GM18508 (cell line): ENCODE measurements at regions not wholly inside any gene's neighbourhood (a gene's known extent, or its start where the extent isn't known, plus 50 kb on each side); places are given as distances from the start of the nearest gene placed in this dataset.
"Not testable (repeated sequence)": the region's sequence is repeated elsewhere in the genome, so short reads cannot be mapped to it uniquely, and the experiment has no call there.

Source experiments
- ATAC-seq: cut with Tn5 transposase; IDR thresholded peaks from one replicate; pipeline ENCODE4 v1.9.1; 2021; ENCODE audit warnings: moderate number of reproducible peaks; ENCODE audit not compliant: insufficient read depth, unreplicated experiment

- no peak for ATAC-seq
These were observed 1160.1 kb downstream of the RPIA start for GRCh38 chr2:89851583-89851905.

DNA sequence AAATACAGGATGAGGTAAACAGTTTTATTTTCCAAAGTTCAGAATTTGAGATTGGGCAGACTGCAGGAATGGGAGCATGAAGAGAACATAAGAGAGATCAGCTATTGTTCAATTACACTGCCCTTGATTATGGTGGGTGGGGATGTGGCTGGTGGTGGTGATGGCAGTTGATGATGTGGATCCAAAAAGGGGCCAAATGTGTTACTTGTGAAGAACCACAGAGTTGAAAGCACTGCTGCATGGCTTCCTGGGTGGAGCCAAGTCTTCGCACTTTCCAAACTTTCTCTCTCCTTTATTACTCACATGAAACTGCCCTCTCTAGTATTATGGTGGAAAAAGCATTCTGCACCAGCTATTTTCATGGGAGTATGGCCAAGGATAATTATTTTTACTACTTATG is 1162.0 kb downstream of the RPIA start:
- ATAC-seq: not testable (repeated sequence)

DNA sequence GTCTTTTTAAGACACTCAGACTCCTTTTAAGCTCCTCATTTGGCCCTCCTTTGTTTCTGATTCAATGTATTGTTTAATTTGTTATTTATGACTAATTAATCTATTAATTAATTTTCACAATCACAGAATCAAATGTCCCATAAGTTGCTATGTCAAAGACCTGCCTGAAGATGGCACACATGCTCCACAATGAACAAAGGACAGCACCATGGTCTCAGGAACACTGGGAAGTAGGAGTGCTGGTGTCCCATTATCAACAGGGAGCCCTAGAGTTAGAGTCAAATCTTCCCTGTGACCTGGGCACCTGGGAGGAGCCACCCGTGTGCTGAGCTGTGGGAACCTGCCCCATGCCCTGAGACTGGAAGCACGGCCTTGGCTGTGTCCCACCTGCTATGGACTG is 1164.3 kb downstream of the RPIA start:
- not testable (repeated sequence) for ATAC-seq

- not testable (repeated sequence) for ATAC-seq
These were observed 1164.8 kb downstream of the RPIA start for GRCh38 chr2:89856305-89856704.

- ATAC-seq: not testable (repeated sequence)
These were observed 1170.7 kb downstream of the RPIA start for GRCh38 chr2:89862164-89862563.

DNA sequence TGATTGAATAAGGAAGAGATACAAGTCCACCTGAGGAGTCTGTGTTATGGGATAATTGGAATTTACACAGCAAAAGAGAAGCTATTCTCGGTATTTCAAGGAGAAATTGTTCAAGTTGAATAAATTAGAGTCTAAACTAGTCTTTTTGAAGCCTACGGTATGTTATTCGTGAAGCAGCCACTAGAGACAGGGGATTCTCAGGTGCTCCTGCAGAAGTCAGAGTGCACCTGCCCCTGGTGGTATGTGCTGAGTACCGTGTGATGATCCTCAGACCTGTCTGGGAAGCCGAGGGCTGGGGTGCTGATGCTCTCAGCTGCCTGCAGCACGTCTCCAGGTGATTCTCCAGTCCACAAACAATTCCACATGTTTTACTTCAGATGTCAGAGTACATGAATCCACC is 1171.7 kb downstream of the RPIA start:
- not testable (repeated sequence) for ATAC-seq

- ATAC-seq: not testable (repeated sequence)
These were observed 1183.5 kb downstream of the RPIA start for GRCh38 chr2:89874810-89875595.

DNA sequence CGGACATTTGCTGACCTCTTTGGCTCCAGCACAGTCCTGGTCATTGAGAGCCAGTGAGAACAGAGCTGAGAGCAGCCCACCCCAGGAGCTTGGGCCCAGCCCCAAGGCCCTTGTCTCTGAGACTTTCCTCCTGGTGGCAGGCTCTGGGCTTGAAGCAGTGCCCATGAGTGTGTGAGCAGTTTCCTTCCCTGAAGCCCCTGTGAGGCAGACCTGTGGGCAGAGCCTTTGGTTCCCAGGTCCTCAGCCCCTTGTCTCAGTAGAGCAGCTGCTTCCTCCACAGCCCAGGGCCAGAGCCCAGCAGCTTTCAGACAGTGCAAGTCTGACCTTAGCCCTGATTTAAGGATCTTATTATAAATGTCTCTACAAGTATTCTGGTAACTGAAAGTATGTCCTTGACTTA is 1185.0 kb downstream of the RPIA start:
- ATAC-seq: not testable (repeated sequence)

DNA sequence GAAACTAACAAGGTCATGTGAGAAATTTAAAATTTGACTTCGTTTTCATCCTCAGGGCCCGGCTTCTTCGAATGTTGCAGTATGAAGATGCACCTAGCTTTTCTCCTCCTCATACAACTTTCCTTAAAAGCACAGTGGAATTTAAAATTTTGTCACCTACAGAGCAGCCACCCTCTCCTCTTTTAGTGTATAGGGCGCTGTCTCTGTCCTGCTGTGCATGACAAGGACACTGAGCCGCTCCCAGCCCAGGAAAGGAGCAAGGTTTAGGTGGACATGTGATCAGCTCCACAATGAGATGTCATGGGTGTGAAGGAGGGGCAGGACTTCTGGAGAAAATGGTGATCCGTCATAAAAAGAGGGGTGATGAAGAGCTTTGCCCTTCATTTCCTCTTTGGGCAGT is 1185.4 kb downstream of the RPIA start:
- not testable (repeated sequence) for ATAC-seq

- ATAC-seq: peak; percentile 91
These were observed 1191.4 kb downstream of the RPIA start for GRCh38 chr2:89882880-89883279.

GRCh38 chr2:89883624-89884023 is 1192.2 kb downstream of the RPIA start:
- ATAC-seq: not testable (repeated sequence)

DNA sequence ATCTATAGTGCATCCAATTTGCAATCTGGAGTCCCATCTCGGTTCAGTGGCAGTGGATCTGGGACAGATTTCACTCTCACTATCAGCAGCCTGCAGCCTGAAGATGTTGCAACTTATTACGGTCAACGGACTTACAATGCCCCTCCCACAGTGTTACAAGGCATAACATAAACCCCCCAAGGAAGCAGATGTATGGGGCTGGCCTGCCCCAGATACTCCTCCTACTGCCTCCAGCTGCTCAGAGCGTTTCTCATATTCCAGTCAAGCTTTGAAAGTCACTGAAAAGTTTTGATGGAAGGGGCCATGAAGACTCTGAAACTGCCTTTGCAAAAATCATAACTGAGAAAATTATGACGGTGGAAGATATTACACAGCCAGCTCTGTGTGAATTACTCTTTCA is 1193.6 kb downstream of the RPIA start:
- not testable (repeated sequence) for ATAC-seq

DNA sequence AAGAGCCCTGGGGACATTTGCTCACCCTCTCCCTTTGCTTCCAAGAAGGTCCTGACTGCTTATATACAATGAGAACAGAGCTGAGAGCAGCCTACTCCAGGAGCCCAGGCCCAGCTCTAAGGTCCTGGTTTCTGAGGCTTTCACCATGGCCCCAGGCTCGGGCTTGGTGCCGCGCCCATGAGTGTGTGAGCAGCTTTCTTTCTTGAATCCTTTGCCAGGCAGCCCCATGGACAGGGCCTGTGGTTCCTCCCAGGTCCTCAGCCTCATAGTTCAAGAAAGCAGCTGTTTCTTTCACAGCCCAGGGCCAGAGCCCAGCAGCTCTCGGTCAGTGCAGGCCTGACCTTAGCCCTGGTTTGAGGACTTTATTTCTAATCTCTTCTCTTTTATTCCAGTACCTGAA is 1197.2 kb downstream of the RPIA start:
- ATAC-seq: not testable (repeated sequence)

- ATAC-seq: not testable (repeated sequence)
These were observed 1198.8 kb downstream of the RPIA start for GRCh38 chr2:89890185-89890773.

DNA sequence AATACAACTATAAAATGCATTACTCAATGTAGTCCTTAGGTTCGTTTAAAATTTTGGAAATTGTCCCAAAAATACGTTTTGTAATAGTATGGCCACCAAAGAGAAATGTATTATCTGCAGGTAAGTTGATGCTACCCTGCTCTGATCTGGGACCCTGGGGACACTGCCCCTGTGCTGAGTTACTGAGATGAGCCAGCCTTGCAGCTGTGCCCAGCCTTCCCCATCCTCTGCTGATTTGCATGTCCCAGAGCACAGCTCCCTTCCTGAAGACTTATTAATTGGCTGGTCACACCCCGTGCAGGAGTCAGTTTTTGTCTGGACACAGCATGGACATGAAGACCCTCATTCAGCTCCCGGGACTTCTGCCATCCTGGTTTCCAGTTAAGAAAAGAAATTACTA is 1203.5 kb downstream of the RPIA start:
- ATAC-seq: not testable (repeated sequence)

GRCh38 chr2:89895629-89896028 is 1204.2 kb downstream of the RPIA start:
- ATAC-seq: not testable (repeated sequence)

- ATAC-seq: not testable (repeated sequence)
These were observed 1235.5 kb downstream of the RPIA start for GRCh38 chr2:89927018-89927417.

GRCh38 chr2:89935436-89935835 is 1244.0 kb downstream of the RPIA start:
- not testable (repeated sequence) for ATAC-seq

GRCh38 chr2:89936011-89936410 is 1244.5 kb downstream of the RPIA start:
- ATAC-seq: not testable (repeated sequence)

GRCh38 chr2:89936559-89936958 is 1245.1 kb downstream of the RPIA start:
- ATAC-seq: not testable (repeated sequence)

DNA sequence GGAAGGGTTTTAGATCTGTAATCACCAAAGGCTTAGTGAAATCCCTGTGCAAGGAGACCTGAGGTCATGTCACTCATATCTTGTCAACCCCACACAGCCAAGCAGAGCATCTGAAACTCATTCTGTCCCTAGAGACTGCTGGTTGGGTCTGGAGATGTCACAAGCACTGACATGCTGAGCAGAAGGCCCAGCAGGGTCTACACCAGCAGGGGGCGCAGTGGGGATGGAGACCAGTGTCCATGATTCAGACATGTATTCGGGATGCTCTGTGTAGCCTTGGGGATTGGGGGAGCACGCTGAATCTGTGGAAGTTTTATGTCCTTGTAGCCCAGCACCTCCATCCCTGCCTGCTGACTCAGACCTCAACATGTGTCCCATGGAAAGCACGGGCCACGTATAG is 1247.3 kb downstream of the RPIA start:
- peak; percentile 92 for ATAC-seq

GRCh38 chr2:89944267-89944666 is 1252.8 kb downstream of the RPIA start:
- ATAC-seq: not testable (repeated sequence)
